ENCODE measurements at regions not wholly inside any gene's neighbourhood (a gene's known extent, or its start where the extent isn't known, plus 50 kb on each side); places are given as distances from the start of the nearest gene placed in this dataset.

DNA sequence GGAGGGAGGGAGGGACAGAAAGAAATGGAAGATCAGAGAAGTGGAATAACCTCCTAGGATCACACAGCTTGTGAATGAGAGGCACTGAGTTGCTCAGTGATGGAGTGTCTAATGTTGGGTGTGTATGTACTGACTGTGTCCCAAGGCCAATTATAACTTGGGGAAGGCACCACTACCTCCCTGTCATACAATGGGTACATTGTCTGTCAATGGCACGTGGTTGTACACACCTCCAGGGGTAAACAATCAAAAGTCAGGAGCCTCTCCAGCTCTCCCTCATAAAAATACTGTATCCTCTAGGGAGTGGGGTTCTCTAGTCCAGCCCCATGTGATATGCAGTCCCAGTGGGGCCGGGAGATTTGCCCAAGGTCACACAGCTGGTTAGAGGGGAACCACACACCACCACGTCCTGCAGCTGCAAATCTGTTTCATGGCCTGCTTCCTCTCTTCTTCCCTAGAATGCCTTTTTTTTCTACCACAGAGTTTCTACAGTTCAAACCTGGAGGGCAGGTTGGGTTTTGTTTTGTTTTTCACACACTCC, 112.5 kb downstream of the SNX5 start:
- peak; percentile 72 for DNase-seq (ENCODE audit: low read depth)
- no peak overlapping the region for H3K4me3 ChIP-seq (ENCODE audit: low read depth, low read length)
- TF ChIP-seq POLR2A (IDR thresholded peaks at IDR 0.05; ENCODE audit: extremely low read depth, insufficient read length) (no peak), MYC (IDR thresholded peaks at IDR 0.05; ENCODE audit: low read depth, low read length) (0 out of 2 replicates have a peak, but pooled peaks have one; percentile 9), MAX (IDR thresholded peaks at IDR 0.05; ENCODE audit: low read depth, low read length) (0 out of 2 replicates have a peak, but pooled peaks have one; percentile 6)
- TF ChIP-seq, protein P1, sequence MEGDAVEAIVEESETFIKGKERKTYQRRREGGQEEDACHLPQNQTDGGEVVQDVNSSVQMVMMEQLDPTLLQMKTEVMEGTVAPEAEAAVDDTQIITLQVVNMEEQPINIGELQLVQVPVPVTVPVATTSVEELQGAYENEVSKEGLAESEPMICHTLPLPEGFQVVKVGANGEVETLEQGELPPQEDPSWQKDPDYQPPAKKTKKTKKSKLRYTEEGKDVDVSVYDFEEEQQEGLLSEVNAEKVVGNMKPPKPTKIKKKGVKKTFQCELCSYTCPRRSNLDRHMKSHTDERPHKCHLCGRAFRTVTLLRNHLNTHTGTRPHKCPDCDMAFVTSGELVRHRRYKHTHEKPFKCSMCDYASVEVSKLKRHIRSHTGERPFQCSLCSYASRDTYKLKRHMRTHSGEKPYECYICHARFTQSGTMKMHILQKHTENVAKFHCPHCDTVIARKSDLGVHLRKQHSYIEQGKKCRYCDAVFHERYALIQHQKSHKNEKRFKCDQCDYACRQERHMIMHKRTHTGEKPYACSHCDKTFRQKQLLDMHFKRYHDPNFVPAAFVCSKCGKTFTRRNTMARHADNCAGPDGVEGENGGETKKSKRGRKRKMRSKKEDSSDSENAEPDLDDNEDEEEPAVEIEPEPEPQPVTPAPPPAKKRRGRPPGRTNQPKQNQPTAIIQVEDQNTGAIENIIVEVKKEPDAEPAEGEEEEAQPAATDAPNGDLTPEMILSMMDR (IDR thresholded peaks at IDR 0.05; ENCODE audit: low read depth, low read length) = no peak

DNA sequence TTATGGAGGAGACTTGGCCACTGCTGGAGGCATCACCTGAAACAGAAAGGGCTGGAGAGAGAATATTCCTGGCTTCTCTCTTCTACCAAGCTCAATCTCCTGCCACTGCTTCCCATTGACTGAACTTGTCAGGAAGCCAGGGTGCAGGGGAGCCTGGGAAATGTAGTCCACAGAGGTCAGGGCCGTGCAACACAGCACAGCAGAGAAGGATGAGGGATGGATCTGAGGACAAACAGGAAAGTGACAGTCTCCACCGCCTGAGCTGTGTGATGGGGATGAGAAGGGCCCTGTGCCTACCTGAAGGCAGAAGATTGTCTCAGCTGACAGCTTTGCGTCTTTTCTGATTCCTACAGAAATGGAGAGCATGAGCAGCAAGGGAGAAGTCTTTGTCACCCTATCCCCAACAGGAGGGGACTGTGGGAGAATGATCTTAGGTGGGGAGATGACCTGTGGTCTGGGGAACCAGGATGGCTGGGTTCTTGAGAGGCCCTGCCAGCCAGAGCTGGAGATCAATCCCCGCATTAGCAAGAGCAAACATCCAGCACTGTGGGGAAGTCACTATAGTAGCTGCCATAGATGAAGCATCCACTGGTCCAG, 114.2 kb downstream of the SNX5 start:
- peak; percentile 25 for DNase-seq (ENCODE audit: low read depth)
- H3K4me3 ChIP-seq (ENCODE audit: low read depth, low read length) = no peak overlapping the region
- no peak for TF ChIP-seq POLR2A (IDR thresholded peaks at IDR 0.05; ENCODE audit: extremely low read depth, insufficient read length)
- TF ChIP-seq, protein P1 (IDR thresholded peaks at IDR 0.05; ENCODE audit: low read depth, low read length) = no peak

DNA sequence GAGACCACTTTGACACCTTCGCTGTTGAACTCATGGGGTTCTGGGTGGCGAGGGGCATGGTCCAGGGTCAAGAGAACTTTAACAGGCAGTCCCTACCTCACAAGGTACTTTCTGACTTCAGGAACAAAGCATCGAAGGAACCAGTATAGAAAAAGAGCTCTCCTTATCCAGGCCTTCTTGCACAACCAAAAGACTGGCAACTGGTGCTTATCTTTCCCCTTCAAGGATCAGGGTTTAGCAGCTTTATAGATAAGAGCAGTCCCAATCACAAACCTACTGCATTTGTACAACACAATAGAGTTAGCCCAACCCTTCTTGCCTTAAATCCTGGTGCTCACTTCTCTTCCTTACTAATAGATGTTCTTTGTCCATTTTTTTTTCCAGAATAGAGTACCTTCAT, 116.3 kb downstream of the SNX5 start:
- no peak for DNase-seq (ENCODE audit: low read depth)
- no peak overlapping the region for H3K4me3 ChIP-seq (ENCODE audit: low read depth, low read length)
- TF ChIP-seq MAX (IDR thresholded peaks at IDR 0.05; ENCODE audit: low read depth, low read length) (no peak), MYC (IDR thresholded peaks at IDR 0.05; ENCODE audit: low read depth, low read length) (no peak), POLR2A (IDR thresholded peaks at IDR 0.05; ENCODE audit: extremely low read depth, insufficient read length) (no peak)
- TF ChIP-seq, protein P1 (IDR thresholded peaks at IDR 0.05; ENCODE audit: low read depth, low read length) = no peak

GRCh38 chr20:17850684-17851026, 117.9 kb downstream of the SNX5 start:
- DNase-seq (ENCODE audit: low read depth) = no peak
- TF ChIP-seq, protein P1 (IDR thresholded peaks at IDR 0.05; ENCODE audit: low read depth, low read length) = no peak
- no peak for TF ChIP-seq MYC (IDR thresholded peaks at IDR 0.05; ENCODE audit: low read depth, low read length)
- no peak for TF ChIP-seq POLR2A (IDR thresholded peaks at IDR 0.05; ENCODE audit: extremely low read depth, insufficient read length)
- no peak for TF ChIP-seq MAX (IDR thresholded peaks at IDR 0.05; ENCODE audit: low read depth, low read length)

GRCh38 chr20:17849901-17850683, 118.5 kb downstream of the SNX5 start:
- DNase-seq (ENCODE audit: low read depth) = no peak
- no peak for TF ChIP-seq MAX (IDR thresholded peaks at IDR 0.05; ENCODE audit: low read depth, low read length)
- TF ChIP-seq POLR2A (IDR thresholded peaks at IDR 0.05; ENCODE audit: extremely low read depth, insufficient read length) = no peak
- no peak for TF ChIP-seq MYC (IDR thresholded peaks at IDR 0.05; ENCODE audit: low read depth, low read length)
- TF ChIP-seq, protein P1 (IDR thresholded peaks at IDR 0.05; ENCODE audit: low read depth, low read length) = no peak
- no peak overlapping the region for H3K4me3 ChIP-seq (ENCODE audit: low read depth, low read length)

More at GRCh38 chr20:17850684-17851026, 117.9 kb downstream of the SNX5 start:
- H3K4me3 ChIP-seq (ENCODE audit: low read depth, low read length) = no peak overlapping the region
